ENCODE measurements at regions not wholly inside any gene's neighbourhood (a gene's known extent, or its start where the extent isn't known, plus 50 kb on each side); places are given as distances from the start of the nearest gene placed in this dataset.

DNA sequence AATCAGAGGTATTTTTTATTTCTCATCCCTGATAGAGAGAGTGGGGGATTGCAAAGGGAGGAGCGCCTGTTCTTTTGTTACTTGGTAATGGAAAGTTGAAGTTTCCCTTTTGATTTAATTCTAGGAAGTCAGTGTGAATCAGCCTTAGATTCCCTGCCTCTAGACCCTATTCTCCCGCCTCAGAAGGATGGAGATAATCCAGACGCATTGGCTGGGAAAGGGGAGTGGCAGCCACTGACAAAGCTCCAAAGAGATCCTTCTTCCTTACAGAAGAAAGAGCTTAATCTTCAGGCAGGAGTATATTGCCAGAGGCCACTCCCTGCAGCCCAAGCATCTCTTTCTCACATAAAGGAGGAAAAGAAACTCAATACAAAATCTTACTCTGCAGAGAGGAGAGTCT lies 122.3 kb upstream of the GALNT17 start:
- no peak overlapping the region for H3K4me3 ChIP-seq (ENCODE audit: low read depth, low read length)

GRCh38 chr7:71015252-71015900 lies 116.6 kb upstream of the GALNT17 start:
- POLR2A ChIA-PET: no interaction called here
- Histone ChIP-seq H3K36me3 (ENCODE audit: control insufficient read depth, insufficient read depth, low read length) (no peaks in the 10 kb centered on the region), H3K27me3 (ENCODE audit: control insufficient read depth, insufficient read depth, low read length) (no peaks in the 10 kb centered on the region), H3K4me3 (ENCODE audit: low read depth, low read length) (no peak overlapping the region)
- CTCF ChIA-PET: no interaction called here
- no peak for TF ChIP-seq CTCF (IDR thresholded peaks at IDR 0.05; ENCODE audit: insufficient read depth, low read depth, low read length)
- no peak for DNase-seq (ENCODE audit: low read depth)

More for the DNA sequence above, 122.3 kb upstream of the GALNT17 start:
- DNase-seq (ENCODE audit: low read depth): no peak
- Histone ChIP-seq H3K36me3 (ENCODE audit: control insufficient read depth, insufficient read depth, low read length) (no peaks in the 10 kb centered on the region), H3K27me3 (ENCODE audit: control insufficient read depth, insufficient read depth, low read length) (no peaks in the 10 kb centered on the region)
- ChIA-PET POLR2A (no interaction called here), CTCF (no interaction called here)
- TF ChIP-seq CTCF (IDR thresholded peaks at IDR 0.05; ENCODE audit: insufficient read depth, low read depth, low read length): no peak

GRCh38 chr7:71016401-71016800 lies 115.5 kb upstream of the GALNT17 start:
- Histone ChIP-seq H3K36me3 (ENCODE audit: control insufficient read depth, insufficient read depth, low read length) (no peaks in the 10 kb centered on the region), H3K27me3 (ENCODE audit: control insufficient read depth, insufficient read depth, low read length) (no peaks in the 10 kb centered on the region), H3K4me3 (ENCODE audit: low read depth, low read length) (no peak overlapping the region)
- CTCF ChIA-PET: no interaction called here
- DNase-seq (ENCODE audit: low read depth): no peak
- POLR2A ChIA-PET: no interaction called here
- TF ChIP-seq CTCF (IDR thresholded peaks at IDR 0.05; ENCODE audit: insufficient read depth, low read depth, low read length): no peak

DNA sequence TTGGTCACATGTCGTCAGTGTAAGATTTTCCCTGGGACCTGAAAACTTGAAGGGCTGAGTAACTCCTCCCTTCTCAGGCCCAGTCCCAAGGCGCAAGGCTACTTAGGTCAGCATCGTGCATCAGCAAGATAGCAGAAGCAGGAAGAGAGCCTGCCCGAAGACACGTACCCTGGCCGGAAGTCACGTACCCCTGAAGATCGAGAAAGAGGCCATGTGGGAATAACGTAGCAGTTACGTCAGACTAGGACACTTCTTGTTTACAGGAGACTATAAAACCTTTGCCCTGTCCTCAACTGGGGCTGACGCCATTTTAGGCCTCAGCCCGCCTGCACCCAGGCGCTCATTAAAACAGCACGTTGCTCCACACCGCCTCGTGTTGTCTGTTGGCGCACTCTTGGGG lies 114.3 kb upstream of the GALNT17 start:
- no peaks in the 10 kb centered on the region for H3K27me3 ChIP-seq (ENCODE audit: control insufficient read depth, insufficient read depth, low read length)
- ChIA-PET CTCF (no interaction called here), POLR2A (no interaction called here)
- no peak for DNase-seq (ENCODE audit: low read depth)
- TF ChIP-seq CTCF (IDR thresholded peaks at IDR 0.05; ENCODE audit: insufficient read depth, low read depth, low read length): no peak
- no peak overlapping the region for H3K4me3 ChIP-seq (ENCODE audit: low read depth, low read length)
- no peaks in the 10 kb centered on the region for H3K36me3 ChIP-seq (ENCODE audit: control insufficient read depth, insufficient read depth, low read length)

DNA sequence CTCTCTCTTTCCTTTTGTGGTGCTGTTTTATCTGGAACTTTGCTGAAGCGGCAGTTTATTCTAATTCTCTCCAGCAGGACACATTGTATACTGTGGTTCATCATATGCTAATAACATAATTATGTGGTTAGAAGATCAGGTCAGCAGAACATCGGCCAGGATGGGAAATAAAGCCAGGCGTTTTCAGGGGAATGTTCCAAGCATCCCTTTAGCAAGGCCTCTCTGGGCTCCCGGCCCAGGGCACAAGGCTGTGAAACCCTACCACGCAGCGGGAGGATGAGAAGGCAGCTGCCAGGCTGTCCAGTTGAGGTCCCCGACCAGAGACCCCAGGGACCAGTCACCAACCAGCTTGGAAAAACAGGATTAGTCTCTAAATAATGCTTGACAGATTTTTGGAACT lies 112.2 kb upstream of the GALNT17 start:
- CTCF ChIA-PET: no interaction called here
- POLR2A ChIA-PET: no interaction called here
- Histone ChIP-seq H3K36me3 (ENCODE audit: control insufficient read depth, insufficient read depth, low read length) (no peaks in the 10 kb centered on the region), H3K27me3 (ENCODE audit: control insufficient read depth, insufficient read depth, low read length) (no peaks in the 10 kb centered on the region), H3K4me3 (ENCODE audit: low read depth, low read length) (no peak overlapping the region)
- DNase-seq (ENCODE audit: low read depth): no peak
- no peak for TF ChIP-seq CTCF (IDR thresholded peaks at IDR 0.05; ENCODE audit: insufficient read depth, low read depth, low read length)
